NCI-H1436 treated with DMSO at 0.1 percent for 48 hours (cell line): ENCODE measurements at regions not wholly inside any gene's neighbourhood (a gene's known extent, or its start where the extent isn't known, plus 50 kb on each side); places are given as distances from the start of the nearest gene placed in this dataset.

Source experiments
- DNase-seq: peaks from one replicate; lab custom pipeline; 2025; lab: John Stamatoyannopoulos, UW

DNA sequence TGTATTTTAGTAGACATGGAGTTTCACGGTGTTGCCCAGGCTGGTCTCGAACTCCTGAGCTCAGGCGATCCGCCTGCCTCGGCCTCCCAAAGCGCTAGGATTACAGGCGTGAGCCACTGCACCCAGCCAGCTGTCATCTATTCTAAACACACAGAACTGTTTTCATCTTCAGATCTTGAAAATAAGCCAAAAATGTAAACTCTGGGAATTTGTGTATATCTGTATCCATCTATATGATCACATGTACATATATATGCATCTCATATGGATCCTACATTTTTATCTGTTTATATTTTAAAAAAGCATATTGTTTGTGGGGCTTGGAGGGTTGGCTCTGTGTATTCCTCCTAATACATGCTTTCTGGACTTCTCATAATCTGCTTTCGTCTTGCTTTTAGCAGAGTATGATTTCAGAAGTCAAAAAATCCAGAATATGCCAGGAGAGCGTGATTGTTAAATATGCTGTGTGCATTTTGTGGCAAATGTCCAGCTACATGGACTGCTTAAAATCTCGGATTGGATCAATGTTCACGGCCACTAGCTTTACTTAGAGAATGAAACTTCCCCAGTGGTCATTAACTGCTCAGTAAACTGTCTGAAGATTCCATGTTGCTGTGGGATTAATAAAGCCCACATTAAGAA lies 274.4 kb upstream of the IRX1 start:
- DNase-seq, result no peak

DNA sequence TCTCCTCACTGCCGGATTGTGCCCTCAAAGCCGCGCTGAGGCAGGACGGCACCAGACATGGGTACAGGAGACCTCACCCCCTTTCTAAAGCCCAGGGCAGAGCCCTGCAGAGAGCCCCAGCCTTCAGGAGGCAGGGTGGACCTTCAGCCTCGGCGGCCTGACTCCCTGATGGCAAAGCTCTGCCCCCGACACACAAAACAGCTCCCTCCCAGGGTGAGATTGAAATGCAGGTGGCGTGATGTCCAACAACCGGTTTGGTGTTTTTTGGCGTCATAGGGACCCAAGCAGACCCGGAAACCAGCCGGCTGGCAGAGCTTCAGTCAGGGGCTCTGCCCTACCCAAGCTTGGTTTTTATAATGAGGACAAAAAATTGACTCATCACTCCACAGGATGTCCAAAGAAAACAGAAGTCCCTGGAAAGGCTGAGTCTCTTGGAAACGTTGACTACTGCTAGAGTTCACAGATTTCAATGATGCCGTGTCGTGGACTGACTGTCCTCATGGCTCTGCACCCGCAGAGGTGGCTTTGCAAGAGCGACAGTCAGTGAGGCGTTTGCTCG lies 275.2 kb upstream of the IRX1 start:
- no peak for DNase-seq

DNA sequence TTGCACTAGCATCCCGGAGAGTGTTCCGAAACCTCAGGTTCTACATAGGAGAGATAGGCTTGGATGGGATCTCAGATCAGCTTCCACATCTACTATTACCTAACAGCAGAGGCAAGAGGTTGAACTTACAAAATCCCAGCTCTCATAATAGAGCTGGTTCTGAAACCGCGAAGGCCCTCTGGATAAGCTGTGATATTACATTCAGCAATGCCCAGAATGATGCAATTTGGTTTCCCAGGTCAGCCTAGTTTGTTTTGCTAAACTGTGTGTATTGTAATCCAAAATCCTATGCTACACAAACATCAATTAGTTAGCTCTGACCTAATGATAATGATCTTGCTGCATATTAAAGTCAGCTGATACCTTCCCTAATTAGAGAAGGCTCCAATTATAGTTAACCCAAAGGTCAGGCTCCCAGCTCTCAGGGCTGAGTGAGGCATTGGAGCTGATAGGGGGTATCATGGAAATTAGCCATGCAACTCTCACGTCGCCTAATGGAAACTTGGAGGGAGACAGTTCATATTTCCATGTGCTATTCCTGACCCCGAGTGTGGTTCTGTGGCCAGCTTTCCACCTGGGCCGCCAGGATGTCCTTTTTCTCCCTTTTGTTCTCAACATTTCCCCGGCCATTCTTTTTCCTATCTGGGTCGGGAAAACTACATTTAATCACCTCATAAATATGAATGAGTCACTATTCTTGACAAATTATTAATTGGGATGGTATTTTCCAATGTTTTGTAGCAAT lies 278.4 kb upstream of the IRX1 start:
- DNase-seq, result no peak

DNA sequence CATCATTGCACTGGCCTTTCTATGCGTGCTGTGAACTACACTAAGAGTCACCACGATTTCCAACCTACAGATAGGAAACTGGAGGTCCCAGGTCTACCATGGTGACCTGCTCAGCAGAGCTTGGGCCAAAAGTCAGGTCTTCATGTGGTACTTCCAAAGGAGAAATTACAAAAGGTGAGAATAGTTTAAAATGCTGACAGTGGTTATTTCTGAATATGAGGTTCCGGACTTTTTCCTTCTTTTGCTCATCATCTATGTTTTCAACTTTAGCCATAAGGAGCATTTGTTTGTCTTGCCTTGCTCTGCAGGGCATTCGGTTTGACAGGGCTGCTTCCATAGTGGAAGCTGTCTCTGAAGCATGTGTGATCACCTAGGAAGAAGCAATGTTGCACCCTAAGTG lies 282.1 kb upstream of the IRX1 start:
- DNase-seq, result no peak

DNA sequence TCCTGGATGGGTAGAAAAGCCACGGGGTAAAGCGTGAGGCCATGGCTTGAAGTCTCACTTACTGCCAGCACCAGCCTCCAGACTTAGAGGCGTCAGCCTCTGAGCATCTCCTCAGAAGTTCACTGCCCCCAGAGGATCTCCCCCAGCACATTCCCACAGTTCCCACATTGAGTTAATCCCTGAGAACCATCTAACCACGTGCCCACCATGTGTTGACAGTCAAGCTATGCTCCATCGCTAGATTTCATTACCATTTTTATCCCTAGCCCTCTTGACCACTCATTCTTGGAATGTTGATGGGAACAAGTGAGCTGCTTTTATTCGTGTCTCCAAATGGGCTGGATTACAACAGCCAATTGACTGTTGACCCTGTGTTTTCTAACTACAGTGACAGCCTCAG lies 283.3 kb upstream of the IRX1 start:
- no peak for DNase-seq

DNA sequence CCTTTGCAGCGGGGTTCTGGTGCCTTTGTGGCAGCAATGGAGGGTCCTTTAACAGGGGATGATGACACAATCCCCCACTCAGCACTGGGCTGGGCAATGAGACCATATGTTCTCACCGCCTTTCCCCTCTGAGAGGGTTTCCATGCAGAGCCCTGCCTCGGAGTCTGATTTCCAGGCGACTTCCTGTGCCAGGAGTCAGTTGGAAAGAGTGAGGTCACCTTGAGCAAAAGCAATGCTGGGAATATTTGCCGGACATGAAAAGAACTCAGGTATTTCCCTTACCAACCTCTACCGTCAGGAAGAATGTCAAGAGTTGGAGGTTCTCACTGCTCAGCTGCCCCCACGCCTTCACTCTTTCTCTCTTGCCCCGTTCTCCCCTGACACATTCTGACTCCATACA lies 284.2 kb upstream of the IRX1 start:
- no peak for DNase-seq

DNA sequence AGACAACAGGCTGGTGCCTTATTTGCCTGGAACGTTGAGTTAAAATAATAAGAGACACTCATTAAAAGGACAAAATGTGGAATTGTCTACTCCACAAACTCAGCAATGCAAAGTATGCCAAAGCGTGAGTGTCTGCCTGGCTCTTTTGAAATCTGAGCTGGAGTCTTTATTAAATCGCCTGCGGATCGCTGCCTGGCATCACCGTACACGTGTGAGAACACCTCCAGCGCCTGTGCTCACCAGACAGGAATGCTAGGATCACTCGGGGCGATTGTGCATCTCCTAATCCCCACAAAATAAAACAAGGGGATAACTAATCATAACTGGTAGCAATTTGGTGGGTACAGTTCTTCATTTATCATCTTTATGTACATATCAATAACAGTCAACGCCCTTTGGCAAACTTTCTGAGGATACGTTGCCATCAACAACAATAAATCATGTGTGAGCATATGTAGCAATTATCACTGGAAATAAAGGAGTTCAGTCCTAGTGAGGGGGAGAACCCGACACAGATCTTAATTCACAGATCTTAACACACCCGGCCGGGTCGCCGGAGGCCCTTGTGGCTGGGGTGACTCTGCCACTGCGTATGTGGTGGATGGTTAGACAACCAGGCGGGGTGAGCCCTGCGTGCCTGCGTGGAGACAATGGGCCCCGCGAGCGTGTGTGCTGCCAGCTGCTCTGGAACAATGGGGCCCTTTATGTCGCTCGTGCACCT lies 284.9 kb upstream of the IRX1 start:
- peak; percentile 4 for DNase-seq

DNA sequence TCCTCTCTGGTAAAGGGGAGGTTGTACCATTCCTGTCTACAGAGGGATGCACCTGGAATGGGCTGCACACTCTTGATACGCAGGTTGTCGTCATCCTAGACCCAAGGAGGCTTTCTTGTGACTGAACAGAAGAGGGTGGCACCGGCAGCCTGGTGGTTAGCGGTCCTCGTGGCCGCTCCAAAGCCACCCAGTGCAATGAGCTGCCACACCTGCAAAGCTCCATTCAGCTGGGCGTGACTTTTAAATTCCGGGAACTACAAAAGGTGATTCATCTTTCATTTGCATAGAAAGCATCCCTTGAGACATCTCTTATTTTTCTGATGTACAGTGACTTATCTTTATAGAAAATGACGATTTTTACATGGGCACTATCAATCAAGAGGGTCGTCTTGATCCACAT lies 286.1 kb upstream of the IRX1 start:
- no peak for DNase-seq

DNA sequence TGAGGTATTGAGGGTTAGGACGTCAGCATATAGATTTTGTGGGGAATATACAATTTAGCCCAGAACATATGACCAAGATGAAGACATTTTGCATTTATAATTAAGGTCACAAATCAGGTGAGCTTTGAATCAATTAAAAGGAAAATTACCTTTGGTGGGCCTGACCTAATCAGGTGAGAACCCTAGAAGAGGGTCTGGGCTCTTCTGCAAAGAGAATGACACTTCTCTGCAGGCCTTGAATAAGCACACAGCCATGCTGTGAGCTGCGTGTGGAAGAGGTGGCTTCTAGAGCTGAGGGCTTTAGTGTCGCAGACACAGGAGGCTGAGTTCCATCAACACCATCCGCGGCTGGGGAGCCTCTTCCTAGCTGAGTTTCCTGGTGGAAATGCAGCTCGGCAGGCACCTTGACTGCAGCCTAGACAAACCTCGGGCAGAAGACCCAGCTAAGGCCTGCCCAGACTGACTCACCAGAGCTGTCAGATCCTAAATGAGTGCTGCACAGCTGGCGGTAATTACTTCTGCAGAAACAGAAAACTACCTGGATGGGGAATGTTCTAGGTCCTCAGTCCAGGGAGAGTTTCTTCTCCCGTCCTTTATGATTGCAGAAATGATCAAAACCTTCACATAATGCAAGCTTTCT lies 287.5 kb upstream of the IRX1 start:
- no peak for DNase-seq

DNA sequence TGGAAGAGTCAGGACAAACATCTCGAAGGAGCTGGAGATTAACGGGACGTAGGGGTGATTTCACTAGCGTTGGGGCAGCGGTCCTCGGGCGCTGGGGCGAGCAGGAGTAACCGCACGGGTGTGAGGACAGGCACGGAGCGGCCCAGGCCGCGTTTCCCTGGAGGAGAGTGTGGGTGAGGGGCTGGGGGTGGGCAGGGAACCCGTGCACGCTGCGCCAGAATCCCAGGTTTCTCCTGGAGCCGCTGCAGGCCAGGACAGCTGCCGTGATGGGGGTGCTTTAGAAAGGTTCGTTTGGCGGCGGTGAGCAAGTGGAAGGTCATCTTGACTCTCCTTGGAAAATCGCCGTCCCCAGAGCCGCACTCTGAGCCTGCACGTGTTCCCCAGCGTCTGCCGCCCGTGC lies 290.2 kb upstream of the IRX1 start:
- DNase-seq, result no peak

DNA sequence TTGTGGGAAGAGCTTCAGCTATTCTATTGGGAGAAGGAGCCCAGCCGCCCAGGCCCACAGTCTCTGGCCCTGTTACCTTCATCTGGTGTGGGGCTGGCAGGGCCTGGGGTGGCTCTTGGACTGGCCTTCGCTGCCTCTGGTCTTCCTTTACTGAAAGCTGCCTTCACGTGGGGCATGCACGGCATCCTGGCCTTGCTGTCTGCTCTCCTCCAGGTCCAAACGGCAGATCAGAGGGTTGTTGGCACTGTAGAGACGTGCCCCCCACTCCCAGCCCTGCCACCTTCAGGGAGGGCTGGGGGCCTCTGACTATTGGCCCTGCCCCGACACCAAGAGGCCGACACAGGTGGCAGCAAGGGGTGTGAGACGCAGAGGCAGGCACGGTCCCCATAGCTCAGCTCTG lies 291.3 kb upstream of the IRX1 start:
- no peak for DNase-seq

DNA sequence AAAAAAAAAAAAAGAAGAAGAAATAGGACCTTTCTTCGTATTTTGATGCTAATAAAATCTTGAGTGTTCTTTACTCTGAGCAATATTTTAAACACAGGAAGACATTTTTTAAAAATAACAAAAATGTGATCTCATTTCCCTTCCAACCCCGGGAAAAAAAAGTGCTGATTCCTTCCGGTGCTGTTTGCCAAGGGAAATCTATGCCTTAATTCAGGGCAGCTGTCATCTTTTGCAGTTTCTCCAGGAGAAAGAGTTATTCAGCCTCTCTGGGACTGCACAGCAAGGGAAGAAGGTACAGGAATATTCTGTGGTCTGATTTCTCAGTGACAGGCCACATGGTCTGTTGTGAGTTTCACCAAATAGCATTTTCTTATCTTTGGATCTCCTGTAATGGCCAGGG lies 291.9 kb upstream of the IRX1 start:
- DNase-seq, result no peak

DNA sequence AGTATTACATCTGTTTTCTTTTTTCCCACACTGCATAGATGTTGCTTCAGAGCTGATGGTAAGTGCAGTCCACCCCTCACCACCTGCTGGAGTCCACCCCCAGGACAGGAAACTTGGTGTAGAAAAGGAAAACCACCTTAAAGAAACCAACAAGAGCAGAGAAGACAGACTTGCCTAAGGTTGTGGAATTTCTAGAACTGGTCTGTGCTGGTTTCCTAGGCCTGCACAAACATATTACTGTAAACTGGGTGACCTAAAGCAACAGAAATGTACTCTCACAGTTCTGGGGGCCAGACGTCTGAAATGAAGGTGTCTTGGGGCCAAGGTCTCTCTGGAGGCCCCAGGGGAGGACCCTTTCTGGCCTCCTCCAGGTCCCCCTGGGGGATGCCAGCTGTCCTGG lies 293.4 kb upstream of the IRX1 start:
- DNase-seq, result no peak

DNA sequence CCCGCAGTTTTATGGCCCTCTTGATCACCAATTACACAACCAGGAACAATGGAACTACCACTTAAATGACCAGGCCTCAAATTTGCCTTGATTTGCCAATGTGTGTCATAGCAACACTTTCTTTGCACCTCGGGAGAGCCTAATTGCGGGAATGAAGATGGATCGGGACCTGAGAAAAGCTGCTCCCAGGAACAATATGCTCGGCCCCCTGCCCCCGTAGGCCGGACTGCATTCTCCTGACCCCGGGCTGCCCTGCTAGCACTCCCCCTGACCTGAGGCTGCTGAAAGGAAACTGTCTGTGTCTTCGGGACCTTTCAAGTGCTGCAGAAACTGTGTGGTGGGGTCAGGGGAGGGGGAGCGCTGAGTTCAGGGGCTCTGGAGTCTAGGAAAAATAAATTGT lies 294.3 kb upstream of the IRX1 start:
- DNase-seq, result no peak

DNA sequence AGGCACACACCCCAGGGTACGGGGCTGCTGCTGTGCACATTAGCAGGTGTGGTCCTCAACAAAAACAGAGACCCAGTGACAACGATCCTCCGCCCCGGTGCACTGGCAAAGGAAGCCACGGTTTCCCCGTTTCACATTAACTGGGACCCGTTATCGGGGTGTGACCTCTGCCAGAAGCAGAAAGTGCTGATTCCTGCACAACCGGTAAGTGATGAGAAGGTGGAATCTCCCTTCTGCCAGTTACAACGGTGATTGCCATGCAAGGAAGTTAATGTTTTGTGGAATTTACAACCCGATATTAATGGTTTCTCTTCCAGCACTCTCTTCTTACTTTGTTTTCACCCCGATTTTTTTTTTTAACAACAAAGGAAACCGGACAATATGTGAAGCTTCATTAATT lies 294.9 kb upstream of the IRX1 start:
- DNase-seq, result no peak

DNA sequence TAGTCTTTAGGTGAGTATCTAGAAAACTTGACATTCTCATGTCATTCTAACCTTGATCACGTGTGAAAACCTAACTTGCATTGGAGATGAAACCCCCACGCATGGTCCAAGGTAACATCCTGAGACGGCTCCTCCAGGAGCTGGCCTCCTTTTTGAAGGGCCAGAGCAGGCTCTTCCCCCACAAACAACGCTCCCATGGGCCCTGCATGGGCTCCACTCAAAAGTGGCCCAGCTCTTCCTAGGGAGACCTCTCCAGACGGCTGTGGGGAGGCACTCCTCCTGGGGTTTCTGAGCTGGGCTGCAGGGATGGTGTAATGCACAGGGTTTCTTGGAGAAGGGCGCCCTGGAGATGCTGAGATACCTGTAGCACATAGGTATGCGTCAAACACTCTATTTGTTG lies 296.2 kb upstream of the IRX1 start:
- DNase-seq, result no peak

DNA sequence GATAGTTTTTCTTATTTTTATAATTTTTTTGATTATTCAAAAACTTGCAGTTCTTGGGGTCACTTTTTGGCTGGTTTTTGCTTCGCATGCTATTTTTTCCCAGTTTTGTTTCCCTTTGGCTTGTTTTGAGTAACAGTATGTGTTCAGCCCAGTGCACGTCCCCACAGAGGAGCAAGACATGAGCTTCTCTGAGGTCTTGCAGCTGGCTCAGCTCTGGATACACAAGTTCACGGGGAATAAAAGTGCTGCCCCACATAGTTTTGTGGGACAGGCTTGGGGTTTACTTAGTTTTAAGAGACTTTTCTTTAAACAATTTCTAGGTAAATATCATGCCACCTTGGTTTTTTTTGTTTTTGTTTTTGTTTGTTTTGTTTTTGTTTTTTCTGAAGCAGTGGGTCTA lies 297.8 kb upstream of the IRX1 start:
- no peak for DNase-seq

DNA sequence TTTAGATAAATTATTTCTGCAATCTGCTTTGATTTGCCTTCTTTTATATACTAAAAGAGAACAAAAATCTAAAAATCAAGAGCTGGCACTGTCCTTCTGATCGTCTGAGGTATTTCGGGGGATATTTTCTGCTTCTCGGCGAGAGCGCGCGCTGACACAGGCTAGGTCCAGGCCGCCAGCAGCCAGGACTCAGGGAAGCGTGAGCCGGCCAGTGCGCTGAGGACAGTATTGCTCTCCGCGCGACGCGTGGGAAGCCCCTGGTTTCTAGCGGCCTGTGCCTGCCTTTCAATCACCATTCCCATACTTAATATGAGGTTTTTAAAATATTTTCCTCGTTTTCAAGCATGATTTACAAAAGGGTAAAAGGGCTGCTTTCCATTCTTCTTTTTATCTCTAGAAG lies 307.3 kb upstream of the IRX1 start:
- no peak for DNase-seq

DNA sequence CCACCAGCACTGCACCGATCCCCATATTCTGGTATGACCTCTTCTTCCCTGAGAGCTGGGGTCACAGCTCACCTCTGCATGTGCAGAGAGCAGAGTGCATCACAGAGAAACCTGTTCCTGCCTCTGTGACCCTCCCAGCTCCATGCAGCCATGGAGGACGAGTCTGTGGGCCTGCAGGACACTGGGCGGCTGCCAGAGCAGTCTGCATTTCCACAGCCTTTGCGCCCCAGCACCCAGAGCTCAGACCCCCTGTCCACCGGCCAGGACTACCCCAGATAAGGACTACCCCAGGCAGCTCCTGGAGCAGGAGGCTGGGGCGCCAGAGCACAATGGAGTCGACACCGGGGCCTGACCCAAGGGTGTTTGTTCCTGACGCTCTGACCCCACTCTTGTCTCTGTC lies 308.1 kb upstream of the IRX1 start:
- no peak for DNase-seq

DNA sequence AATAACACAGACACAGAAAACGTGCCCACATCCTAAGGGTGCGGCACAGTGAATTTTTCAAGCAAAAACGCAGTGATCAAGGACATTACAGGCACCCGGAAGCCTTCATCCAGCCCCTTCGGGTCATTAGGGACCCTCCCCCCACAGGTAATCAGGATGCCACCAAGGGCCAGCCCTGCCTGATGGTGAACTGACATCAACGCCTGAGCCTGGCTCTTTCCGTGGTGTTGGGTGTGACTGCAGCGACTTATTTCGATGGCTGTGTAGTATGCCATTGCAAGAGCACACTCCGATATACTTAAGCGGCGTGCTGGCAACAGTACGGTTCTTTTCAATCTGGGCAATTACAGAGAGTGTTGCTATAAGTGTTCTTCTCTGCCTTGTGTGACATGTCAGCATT lies 310.0 kb upstream of the IRX1 start:
- no peak for DNase-seq

DNA sequence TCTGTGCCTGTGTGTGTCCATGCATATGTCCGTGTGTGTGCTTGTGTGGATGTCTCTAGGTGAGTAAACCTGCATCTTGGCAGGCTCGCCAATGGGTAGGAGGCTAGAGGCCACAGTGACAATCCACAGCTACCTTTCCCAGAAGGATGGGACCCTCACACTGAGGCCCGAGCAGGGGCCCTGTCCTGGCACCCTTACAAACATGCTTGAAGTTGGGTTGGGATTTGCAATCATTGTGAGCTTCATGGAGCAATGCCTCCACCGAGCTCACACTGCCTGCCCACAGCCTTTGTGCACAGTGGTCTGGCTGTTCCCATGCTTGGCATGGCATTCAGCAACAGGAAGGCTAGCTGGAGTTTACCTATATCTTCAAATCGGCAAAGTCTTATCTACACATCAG lies 311.1 kb upstream of the IRX1 start:
- DNase-seq, result no peak

DNA sequence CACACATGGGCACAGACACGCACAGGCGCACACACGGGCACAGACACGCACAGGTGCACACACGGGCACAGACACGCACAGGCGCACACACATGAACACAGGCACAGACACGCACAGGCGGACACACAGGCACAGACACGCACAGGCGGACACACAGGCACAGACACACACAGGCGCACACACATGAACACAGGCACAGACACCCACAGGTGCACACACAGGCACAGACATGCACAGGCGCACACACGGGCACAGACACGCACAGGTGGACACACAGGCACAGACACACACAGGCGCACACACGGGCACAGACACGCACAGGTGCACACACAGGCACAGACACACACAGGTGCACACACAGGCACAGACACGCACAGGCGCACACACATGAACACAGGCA lies 312.8 kb upstream of the IRX1 start:
- DNase-seq, result no peak

DNA sequence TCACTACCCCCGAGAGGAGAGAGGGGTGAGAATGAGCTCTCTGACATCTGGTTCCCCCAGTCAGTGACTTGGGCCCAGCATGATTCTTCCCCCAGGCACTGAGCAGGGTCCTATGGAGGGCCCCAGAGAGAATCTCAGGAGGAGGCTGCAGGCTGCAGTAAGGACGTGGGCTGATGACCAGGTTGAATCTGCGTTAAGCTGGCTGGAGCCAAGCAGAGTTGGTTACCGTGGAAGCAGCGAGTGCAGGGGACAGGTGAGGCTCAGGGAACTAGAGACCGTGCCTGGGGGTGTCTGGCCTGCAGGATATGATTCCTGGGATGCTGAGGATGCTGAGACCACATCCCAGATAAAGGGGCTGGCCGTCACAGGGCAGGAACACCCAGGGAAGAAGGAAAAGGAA lies 314.3 kb upstream of the IRX1 start:
- DNase-seq, result no peak
